ENCODE measurements at regions not wholly inside any gene's neighbourhood (a gene's known extent, or its start where the extent isn't known, plus 50 kb on each side); places are given as distances from the start of the nearest gene placed in this dataset.
"Not testable (repeated sequence)": the region's sequence is repeated elsewhere in the genome, so short reads cannot be mapped to it uniquely, and the experiment has no call there.

DNA sequence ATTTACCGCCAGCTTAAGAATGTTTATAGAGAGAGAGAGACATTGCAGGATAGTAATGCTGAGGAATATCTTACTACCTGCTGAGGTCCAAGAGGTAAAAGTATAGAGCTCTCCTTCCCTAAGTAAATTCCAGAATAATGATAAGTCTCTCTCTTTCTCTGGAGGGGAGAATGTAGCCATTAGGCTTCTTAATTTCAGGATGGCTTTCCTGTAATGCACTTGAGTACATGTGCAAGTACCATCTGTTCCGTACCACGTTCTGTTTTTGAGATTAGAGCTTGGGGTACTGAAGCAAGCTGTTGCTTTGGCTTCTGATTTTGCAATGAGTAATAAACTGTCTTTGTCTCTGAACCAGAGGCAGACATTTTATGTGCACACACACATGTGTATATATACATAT, 1314.0 kb downstream of the JRKL start:
- no peak for DNase-seq

DNA sequence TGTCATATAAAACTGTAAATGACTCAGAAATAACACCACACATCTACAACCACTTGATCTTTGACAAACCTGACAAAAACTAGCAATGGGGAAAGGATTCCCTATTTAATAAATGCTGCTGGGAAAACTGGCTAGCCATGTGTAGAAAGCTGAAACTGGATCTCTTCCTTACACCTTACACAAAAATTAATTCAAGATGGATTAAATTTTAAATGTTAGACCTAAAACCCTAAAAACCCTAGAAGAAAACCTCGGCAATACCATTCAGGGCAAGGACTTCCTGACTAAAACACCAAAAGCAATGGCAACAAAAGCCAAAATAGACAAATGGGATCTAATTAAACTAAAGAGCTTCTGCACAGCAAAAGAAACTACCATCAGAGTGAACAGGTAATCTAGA, 1315.3 kb upstream of the CNTN5 start:
- DNase-seq, result not testable (repeated sequence)

DNA sequence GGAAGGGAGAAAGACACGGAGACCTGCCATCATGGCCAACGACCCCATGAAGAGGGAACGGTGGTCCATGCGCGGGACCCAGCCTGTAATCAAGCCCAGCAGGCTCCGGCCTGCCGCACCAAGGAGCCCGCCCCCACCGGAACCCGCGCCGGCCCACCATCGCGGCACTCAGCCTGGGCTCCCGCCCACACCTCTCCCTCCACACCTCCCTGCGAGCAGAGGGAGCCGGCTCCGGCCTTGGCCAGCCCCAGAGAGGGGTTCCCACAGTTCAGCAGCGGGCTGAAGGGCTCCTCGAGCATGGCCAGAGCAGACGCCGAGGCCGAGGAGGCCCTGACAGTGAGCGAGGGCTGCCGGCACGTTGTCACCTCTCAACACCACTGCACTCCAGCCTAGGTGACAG, 1302.8 kb upstream of the CNTN5 start:
- no peak for DNase-seq

DNA sequence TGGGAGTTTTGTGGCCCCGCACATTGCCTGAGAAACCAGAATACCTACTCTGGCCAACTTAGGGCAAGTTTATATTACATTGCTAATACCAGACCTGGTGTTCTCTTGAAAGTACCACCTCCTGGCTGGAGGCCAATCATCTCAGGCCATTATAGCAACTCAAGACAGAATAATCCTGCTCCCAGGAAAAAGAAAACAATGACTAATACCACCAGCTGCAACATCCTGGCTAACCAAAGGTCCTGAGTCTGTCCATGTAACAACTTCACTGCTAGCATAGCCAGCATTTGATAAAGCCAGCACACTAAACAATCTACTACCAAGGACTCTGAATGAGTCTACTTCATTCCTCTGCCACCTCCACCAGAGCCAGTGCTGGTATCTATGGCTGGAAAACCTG, 1298.7 kb upstream of the CNTN5 start:
- no peak for DNase-seq

DNA sequence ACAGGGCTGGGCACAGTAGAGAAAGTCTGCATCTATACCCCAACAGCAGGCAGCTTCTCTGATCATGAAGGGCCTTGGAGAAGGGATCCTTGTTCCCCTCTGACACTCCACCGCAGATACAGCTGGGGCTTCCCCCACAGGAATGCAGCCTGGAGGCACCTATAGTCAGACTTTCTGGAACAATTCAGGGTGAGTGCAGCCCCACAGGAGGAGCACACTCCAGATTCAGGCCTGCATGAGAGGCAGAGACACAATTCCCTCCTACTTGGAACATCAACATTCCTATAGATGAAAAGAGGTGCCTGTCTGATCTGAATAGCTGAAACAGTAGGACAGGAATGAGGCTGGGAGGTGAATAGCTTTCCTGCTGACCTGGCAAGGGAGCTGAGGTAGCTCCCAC, 1298.0 kb upstream of the CNTN5 start:
- no peak for DNase-seq

DNA sequence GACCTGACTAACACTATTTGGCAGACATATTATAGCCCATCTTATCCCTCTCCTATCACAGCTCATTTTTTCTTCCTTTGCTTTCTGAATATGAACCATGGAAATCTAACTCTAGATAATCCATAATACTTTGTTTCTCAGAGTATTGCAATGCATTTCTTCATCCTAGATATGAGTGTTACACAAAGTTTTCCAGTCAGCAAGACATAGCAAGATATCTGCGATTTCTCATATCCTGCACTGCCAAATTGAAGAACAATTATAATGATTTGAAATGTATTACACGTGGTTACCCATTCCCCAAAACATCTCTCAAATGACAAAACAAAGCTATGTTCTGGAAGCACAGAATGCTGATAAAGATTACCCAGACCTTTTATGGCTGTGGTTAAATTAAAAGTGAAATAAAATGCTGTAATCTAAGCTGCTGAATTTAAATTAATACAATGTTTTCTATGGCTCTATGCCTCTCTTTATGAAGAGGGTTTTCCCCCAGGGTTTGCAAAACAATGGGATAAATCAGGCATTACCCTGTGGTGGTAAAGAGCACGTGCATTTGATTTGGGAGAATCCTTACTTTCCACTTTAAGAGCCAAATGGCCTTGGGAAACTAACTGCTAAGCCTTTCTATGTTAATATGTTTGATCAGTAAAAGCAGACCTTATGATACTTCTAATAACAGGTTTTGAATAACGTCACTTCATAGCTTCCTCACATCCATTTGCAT, 1291.0 kb upstream of the CNTN5 start:
- DNase-seq, result no peak

DNA sequence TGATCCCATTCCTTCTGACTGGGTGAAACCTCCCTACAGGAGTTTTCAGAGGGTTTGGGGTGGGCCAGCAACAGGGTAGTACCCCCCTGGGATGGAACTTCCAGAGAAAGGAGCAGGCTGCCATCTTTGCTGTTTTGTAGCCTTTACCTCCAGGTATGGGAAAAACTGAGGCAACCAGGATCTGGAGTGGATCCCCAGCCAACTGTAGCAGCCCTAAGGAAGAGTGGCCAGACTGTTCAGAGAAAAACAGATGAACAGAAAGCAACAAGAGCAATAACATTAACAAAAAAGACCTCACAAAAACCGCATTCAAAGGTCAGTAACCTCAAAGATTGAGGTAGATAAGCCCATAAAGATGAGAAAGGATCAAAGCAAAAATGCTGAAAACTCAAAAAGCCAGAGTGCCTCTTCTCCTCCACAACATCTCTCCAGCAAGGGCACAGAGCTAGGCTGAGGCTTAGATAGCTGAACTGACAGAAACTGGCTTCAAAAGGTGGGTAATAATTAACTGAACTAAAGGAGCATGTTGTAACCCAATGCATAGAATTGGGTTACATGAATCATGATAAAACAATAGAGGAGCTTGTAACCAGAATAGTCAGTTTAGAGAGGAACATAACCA, 1288.6 kb upstream of the CNTN5 start:
- DNase-seq, result no peak

DNA sequence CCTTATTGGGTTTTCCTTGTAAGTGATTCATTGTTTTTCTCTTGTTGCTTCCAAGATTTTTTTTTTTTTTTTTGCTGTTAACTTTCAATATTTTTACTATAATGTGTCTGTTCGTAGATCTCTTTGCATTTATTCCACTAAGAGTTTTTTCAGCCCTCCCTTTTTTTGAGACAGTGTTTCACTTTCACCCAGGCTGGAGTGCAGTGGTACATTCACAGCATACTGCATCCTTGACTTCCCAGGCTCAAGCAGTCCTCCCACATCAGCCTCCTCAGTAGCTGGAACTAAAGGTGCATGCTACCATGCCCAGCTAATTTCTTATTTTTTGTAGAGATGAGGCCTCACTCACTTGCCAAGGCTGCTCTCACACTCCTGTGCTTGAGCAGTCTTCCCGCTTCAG, 1282.0 kb upstream of the CNTN5 start:
- no peak for DNase-seq

DNA sequence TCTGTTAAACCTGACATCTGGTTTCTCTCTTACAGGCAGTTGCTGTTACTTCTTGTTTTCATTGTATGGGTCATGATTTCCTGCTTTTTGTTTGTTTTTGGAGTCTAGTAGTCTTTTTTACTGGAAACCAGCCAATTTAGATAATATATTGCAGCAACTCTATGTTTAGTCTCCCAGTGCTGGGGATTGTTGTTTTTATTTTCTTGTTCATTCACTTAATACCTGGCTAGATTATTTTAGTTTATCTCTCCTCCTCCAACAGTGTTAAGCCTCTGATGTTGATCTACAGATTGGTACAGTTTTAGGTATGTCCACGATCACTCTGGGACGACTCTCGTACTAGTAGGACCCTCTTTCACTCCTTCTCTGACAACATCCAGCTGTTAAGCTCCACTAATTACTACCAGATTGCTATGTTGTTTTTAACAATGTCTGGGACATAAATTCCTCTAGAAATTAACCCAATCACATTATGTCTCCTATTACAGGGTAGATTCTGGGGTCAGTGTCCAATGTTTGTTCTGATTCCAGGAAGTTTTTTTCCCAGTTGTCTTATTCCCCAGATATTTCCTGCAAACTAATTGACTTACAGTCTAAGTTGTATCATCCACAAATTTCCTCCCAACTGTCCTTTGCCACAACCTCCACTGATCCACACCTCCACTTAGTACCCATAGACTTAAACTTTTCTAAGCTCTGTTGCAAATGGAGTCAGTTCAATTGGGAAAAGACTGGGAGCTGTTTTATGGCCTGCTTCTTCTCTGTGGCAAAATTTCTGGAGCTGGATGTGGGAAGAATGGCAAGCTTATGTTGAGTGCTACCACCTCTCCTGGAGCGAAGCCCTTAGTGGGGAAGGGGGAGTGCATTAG, 1280.6 kb upstream of the CNTN5 start:
- DNase-seq, result no peak

DNA sequence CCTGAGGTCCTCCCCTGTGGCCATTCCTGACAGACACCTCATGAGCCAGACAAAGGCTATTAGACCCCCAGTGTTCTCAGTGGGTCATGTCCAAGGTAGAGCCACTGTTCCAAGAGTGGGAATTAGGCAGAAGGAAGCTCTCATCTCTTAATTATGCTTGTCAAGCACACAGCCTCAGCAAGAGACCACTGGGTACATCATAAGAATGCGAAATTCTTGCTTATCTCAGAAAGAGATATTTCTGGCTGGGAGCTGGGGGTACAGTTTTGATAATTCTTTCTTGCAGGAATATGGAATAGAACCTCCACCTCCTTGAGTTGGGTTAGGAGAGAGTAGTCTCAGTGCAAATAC, 1280.0 kb upstream of the CNTN5 start:
- no peak for DNase-seq

DNA sequence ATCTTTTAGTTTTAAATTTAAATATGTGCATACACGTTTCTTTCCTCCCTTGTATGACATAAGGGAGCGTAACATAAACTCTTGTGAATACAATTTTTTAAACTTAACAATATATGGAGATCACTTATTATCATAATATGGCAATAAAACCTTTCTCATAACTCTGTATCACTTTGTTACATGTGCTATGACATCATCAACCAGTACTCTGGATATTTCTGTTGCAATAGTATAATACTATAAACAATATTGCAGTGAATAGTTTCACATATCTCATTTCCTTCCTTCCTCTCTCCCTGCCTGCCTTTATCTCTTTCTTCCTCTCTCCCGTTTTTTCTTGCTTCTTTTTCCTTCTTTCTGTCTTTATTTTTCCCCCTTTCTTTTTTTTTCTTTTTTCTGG, 1278.0 kb upstream of the CNTN5 start:
- DNase-seq, result no peak

DNA sequence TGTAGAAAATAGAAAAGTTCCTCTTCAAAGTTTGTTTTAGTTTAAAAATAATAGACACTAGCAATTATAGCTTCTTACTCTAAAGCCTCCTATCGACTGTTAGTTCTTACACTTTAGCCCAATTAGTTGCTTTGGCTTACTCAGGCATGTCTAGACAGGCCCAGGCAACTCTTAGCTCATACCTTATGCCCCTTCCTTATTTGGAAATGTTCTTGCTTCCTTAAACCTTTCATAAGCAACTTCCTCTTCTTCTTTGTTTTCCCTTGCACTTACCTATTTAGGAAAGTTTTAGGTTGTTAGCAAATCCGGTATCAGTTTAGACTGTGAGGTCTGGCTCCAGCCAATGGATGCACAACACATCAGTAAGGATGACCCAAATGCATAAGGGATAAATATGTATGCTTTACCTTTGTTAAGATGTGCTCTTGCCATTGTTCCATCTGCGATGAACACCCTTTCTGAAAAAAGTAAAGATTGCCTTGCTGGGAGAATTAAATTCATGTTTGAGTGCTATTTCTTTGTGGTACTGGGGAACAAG, 1277.5 kb upstream of the CNTN5 start:
- DNase-seq, result no peak

DNA sequence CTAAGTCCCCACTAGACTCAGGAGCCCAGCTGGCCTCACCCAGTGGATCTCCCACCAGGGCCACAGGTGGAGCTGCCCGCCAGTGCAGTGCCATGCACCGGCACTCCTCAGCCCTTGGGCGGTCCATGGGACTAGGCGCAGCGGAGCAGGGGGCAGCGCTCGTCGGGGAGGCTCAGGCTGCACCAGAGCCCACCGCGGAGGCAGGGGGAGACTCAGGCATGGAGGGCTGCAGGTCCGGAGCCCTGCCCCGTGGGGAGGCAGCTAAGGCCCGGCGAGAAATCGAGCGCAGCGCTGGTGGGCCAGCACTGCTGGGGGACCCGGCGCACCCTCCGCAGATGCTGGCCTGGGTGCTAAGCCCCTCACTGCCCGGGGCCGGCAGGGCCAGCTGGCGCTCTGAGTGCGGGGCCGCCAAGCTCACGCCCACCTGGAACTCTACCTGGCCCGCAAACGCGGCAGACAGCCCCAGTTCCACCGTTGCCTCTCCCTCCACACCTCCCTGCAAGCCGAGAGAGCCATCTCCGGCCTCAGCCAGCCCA, 1275.2 kb upstream of the CNTN5 start:
- DNase-seq, result no peak

DNA sequence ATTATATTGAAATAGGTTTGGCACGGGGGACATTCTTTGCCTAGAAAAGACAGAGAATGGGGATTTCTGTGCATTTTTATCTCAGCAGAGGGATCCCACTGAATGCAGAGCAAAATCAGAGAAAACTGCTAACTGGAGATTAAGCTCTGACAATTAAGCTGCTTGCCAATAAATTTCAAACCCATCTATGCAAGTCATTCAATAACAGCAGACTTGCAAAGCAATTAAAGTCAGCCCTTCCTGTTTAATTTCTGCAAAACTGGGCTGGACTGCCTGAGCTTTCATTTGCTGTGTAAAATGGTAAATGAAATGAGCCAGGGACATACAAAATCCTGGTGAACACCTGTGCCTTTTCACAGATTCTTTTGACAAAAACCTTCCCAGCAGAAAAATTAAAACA, 1273.9 kb upstream of the CNTN5 start:
- no peak for DNase-seq

DNA sequence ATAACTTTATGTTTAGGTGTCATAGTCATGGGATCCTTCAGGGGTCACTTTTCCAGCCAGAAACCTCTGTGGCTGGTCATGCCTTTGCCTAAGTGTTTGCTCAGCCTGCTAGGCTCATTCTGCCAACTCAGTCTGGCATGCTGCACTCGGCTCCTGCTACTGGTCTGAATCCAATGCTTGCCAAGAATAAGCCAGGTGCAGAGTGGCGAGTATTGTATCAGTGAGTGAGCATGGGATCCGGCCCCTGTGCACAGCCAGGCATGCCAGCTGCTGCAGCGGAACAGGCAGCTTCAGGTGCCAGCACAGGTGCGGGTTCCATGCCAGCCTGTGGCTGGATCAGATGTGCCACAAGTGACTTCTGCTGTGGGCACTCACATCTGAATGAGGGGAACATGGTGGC, 1269.3 kb upstream of the CNTN5 start:
- no peak for DNase-seq

DNA sequence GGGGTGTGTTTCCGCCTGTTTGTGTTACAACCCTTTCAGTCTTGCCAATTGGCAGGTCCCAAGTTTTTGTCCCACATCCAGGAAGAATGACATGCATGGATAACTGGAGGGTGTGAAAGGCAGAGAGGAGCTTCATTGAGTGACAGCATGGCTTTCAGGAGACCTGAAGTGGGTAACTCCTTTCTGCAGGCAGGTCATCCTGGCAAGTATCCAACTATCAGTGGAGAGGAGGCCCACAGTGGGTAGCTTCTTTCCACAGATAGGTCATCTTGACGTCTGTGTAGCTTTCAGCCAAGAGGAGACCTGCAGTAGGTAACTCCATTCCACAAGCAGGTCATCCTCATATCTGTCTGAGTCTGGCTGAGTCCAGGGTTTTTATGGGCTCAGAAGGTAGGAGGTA, 1268.8 kb upstream of the CNTN5 start:
- DNase-seq, result no peak

DNA sequence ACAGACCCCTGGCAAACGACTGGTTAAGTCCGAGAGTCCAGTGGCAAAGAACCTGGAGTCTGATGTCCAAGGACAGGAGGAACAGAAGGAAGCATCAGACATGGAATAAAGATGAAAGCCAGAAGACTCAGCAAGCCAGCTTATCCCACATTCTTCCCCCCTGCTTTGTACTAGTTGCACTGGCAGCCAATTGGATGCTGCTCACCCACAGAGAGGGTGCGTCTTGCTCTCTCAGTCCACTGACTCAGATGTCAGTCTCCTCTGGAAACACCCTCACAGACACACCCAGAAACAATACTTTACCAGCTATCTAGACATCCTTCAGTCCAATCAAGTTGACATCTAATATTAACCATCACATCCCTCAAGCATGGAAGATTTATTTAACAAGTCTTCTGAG, 1265.8 kb upstream of the CNTN5 start:
- DNase-seq, result no peak

DNA sequence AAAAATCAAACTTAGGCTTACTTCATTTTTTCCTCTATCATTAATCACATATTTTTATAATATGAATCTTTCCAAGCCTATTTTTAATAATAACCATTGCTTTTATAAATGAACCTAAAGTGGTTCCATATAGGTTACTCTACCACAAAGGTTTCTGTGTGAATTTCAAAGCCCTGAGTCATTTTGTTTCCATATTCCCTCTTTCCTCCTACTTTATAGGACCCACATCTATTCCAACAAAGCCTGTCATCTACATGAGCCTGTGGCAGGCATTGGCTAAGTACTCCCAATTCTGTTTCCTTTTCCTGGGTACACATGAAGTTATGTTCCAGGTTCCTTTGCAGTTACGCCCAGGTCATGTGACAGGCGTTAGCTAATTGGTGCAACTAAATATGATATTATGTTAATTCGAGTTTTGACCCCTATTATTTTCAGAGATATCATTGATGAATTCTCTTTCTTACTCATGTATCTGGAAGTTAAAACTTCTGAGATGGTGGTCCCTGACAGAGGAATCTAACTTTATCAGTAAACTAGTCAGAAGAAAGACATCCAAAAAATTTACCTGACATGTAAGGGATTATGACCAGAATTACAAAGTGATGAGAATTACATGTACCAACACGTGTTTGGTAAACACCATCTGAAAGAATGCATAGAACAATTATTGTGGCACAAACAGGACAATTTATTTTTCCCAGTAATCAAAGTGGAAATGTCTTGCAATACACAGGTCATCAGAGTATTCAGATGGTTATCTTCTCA, 1264.0 kb upstream of the CNTN5 start:
- DNase-seq, result no peak

DNA sequence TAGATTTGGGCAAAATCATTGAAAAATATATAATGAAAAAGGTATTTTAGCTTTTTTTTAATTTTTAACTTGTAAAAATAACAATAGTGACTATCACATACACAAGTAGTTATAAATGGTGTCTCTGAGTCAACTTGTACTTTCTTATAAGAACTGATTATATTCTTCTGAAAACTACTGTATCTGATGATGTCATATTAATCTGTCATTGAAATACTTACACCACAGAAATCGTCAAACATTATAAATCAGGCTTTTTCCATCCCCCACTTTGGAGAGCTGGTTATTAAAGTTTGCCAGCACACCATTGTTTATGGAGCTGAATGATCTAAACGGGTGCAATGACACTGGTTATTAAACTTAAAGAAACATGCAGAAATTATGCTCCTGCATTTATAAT, 1259.6 kb upstream of the CNTN5 start:
- no peak for DNase-seq

DNA sequence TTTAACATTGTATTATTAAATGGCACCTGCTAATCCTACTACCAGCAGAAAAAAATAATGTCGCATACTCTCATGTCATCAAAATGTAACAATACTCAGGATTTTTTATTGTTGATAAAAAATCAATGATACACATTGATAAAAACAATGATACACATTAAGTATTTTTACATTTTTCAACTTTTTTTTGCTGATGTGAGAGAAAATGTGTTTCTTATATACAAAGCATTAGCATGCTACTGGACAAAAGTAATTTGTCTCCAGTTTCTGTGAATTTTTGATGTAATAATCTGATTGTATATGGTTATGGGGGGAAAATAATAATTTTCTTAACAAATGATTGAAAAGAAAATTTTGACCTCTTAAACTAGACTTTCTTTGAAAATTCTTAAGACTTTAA, 1256.6 kb upstream of the CNTN5 start:
- no peak for DNase-seq

DNA sequence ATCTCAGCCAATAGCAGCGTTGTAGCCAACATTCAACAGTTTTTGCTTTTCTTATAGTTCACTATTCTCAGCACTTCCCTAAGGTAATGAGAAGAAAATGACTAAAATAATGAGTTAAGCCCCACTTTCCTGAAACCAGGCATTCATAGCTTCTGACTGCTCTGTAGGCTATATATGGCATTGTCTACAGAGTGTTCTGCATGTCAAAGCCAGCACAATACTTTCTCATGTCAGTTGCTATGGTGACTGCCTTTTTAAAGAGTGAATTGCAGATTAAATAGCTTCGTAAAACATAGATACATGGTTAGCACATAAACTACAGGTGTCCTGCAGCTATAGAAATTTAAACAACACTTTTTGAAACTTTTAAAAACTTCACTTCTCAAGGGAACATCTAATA, 1256.1 kb upstream of the CNTN5 start:
- no peak for DNase-seq

DNA sequence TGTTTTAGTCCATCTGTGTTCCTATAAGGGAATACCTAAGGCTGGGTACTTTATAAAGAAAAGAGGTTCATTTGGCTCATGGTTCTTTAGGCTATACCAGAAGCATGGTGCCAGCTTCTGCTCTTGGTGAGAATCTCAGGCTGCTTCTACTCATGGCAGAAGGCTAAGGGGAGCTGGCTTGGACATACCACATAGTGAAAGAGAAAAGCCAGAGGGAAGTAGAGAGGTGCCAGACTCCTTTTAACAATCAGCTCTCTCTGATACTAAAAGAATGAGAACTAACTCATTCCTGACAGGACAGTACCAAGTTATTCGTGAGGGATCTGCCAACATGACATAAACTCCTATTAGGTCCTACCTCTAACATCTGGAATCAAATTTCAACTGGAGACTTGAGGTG, 1250.2 kb upstream of the CNTN5 start:
- DNase-seq, result no peak

DNA sequence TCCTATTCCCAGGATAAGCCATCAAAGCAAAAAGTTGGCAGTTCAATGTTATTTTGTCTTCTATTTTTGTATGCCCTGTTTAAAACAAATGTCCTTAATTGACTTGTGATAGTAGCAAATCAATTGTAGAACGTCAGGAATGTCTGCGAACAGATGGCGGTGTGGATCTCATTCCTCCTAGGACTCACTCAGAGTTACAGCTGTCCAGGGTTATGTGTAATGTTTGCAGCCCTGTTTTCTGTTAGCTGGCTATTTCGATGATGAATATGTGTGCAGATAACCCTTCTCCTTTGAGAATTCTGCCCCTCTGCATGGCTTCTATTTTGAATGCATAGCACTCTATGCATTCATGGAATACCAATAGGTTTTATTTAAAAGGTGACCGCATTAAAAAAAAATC, 1248.0 kb upstream of the CNTN5 start:
- DNase-seq, result no peak

Measured in C1 segment of cervical spinal cord (tissue), 14 donors.